IMR-90 (cell line): ENCODE measurements at regions not wholly inside any gene's neighbourhood (a gene's known extent, or its start where the extent isn't known, plus 50 kb on each side); places are given as distances from the start of the nearest gene placed in this dataset.

ENCODE experiments used
- ATAC-seq: fragments of 200-7000 bp; cut with Tn5 transposase; 2 replicates; pipeline ENCODE4 v1.9.1; 2020; ENCODE audit warnings: low read depth, mild to moderate bottlenecking, moderate library complexity
- BruUV-seq: library from RNA; stranded (reverse); fragments of 400-500 nt; replicated peaks from 2 replicates; lab custom pipeline; 2021; lab: Mats Ljungman, UMichigan
- CTCF ChIA-PET: fragments of 300-600 bp; formaldehyde crosslinking; extraction: SDS; loops from one replicate; lab custom pipeline; 2021; ENCODE audit warnings: antibody characterized with exemption; lab: Yijun Ruan, JAX
- POLR2A ChIA-PET: fragments of 300-600 bp; sonication (Branson Sonifier 250); formaldehyde crosslinking; loops from one replicate; lab custom pipeline; 2022; ENCODE audit warnings: antibody characterized with exemption; ENCODE audit not compliant: unreplicated experiment; lab: Charles Lee
- DNase-seq: peaks from one replicate; pipeline ENCODE4 v3.0.0; 2013
- H2AFZ ChIP-seq: replicated peaks from 2 replicates; pipeline ENCODE3; 2013; ENCODE audit warnings: low read length, mild to moderate bottlenecking; ENCODE audit not compliant: poor library complexity
- H2AK5ac ChIP-seq: 2 replicates; pipeline ENCODE4 v1.6.1; 2013; ENCODE audit warnings: low read depth, low read length, inconsistent platforms
- H2AK9ac ChIP-seq: replicated peaks from 2 replicates; pipeline ENCODE3; 2013; ENCODE audit warnings: mild to moderate bottlenecking, low read depth, low read length, moderate library complexity; ENCODE audit not compliant: poor library complexity
- H2BK120ac ChIP-seq: 2 replicates; pipeline ENCODE4 v1.6.1; 2013; ENCODE audit warnings: low read depth, low read length, inconsistent platforms
- H2BK15ac ChIP-seq: 3 replicates; pipeline ENCODE4 v1.6.1; 2013; ENCODE audit warnings: low read depth, low read length, inconsistent platforms
- H2BK20ac ChIP-seq: 2 replicates; pipeline ENCODE4 v1.6.1; 2013; ENCODE audit warnings: low read depth, mild to moderate bottlenecking, inconsistent platforms, low read length, moderate library complexity
- H2BK5ac ChIP-seq: 2 replicates; pipeline ENCODE4 v1.6.1; 2013; ENCODE audit warnings: mild to moderate bottlenecking, low read depth, low read length, inconsistent platforms; ENCODE audit not compliant: poor library complexity, severe bottlenecking
- H3K14ac ChIP-seq: replicated peaks from 2 replicates; pipeline ENCODE4 v1.6.1; 2013; ENCODE audit warnings: low read depth, low read length, inconsistent platforms
- H3K18ac ChIP-seq: 2 replicates; pipeline ENCODE4 v1.6.1; 2013; ENCODE audit warnings: low read depth, low read length, control low read depth
- H3K23ac ChIP-seq: 2 replicates; pipeline ENCODE4 v1.6.1; 2013; ENCODE audit warnings: low read depth, low read length, inconsistent platforms
- H3K27ac ChIP-seq: 2 replicates; pipeline ENCODE4 v1.5.1; 2013; ENCODE audit warnings: mild to moderate bottlenecking, control low read depth, low read length; ENCODE audit not compliant: insufficient read depth
- H3K27me3 ChIP-seq: 2 replicates; pipeline ENCODE4 v1.6.1; 2013; ENCODE audit warnings: low read length; ENCODE audit not compliant: control insufficient read depth, insufficient read depth
- H3K36me3 ChIP-seq: 2 replicates; pipeline ENCODE4 v1.6.1; 2013; ENCODE audit warnings: low read length, mixed read lengths; ENCODE audit not compliant: control insufficient read depth, insufficient read depth
- H3K4ac ChIP-seq: 2 replicates; pipeline ENCODE4 v1.6.1; 2013; ENCODE audit warnings: low read depth, low read length, inconsistent platforms
- H3K4me1 ChIP-seq: 2 replicates; pipeline ENCODE4 v1.6.1; 2013; ENCODE audit warnings: low read length, mixed read lengths; ENCODE audit not compliant: control insufficient read depth, insufficient read depth
- H3K4me2 ChIP-seq: 2 replicates; pipeline ENCODE4 v1.6.1; 2013; ENCODE audit warnings: low read depth, mild to moderate bottlenecking, control low read depth, low read length, moderate library complexity
- H3K4me3 ChIP-seq: 2 replicates; pipeline ENCODE4 v1.5.1; 2013; ENCODE audit warnings: low read depth, mild to moderate bottlenecking, control low read depth, low read length, moderate library complexity; ENCODE audit not compliant: insufficient read depth
- H3K56ac ChIP-seq: 2 replicates; pipeline ENCODE4 v1.6.1; 2013; ENCODE audit warnings: low read length, inconsistent platforms; ENCODE audit not compliant: insufficient read depth; ENCODE audit errors: extremely low read depth
- H3K79me1 ChIP-seq, 2 experiments: 2 replicates each; pipeline ENCODE4 v1.6.1; 2013; ENCODE audit warnings: low read length in 2 of 2, inconsistent platforms in 1 of 2, low read depth in 1 of 2
- H3K9ac ChIP-seq: 2 replicates; pipeline ENCODE4 v1.6.1; 2013; ENCODE audit warnings: low read depth, low read length, control low read depth
- H3K9me1 ChIP-seq: 2 replicates; pipeline ENCODE4 v1.6.1; 2013; ENCODE audit warnings: low read length, inconsistent platforms; ENCODE audit not compliant: insufficient read depth
- H3K9me3 ChIP-seq: 2 replicates; pipeline ENCODE4 v1.6.1; 2013; ENCODE audit warnings: low read length; ENCODE audit not compliant: control insufficient read depth, insufficient read depth
- H4K20me1 ChIP-seq: 2 replicates; pipeline ENCODE4 v1.6.1; 2013; ENCODE audit warnings: low read length, inconsistent platforms; ENCODE audit not compliant: insufficient read depth
- H4K5ac ChIP-seq: 2 replicates; pipeline ENCODE4 v1.6.1; 2013; ENCODE audit warnings: mild to moderate bottlenecking, low read depth, low read length, control low read depth
- H4K8ac ChIP-seq, 2 experiments: 2 replicates each; pipeline ENCODE4 v1.6.1; 2013; ENCODE audit warnings: low read depth in 2 of 2, low read length in 2 of 2, control low read depth in 1 of 2, inconsistent platforms in 1 of 2
- H4K91ac ChIP-seq: 2 replicates; pipeline ENCODE4 v1.6.1; 2013; ENCODE audit warnings: low read depth, low read length, inconsistent platforms; ENCODE audit not compliant: insufficient read depth
- FOS ChIP-seq: fragments of 150-350 bp; IDR thresholded peaks from 2 replicates; pipeline ENCODE4 v1.6.1; 2016; ENCODE audit warnings: low read depth, low read length
- WGBS, 2 experiments: methylation state at CpG; one replicate each; pipeline versions ENCODE4 v1.1.5 to v1.1.7; 2013; ENCODE audit warnings: missing lambda C conversion rate in 2 of 2; ENCODE audit not compliant: insufficient read length in 1 of 2; ENCODE audit errors: extremely low coverage in 2 of 2; 5-methylcytosine and 5-hydroxymethylcytosine counted together
- dilution Hi-C: fragments of 300-500 bp; cut with HindIII; formaldehyde crosslinking; loops from one replicate; pipeline ENCODE4 v1.14.3; 2018; ENCODE audit warnings: low sequenced_read_pairs; ENCODE audit not compliant: unreplicated experiment
- in situ Hi-C: fragments of 300-500 bp; cut with MboI; formaldehyde crosslinking; loops from 3 replicates; pipeline ENCODE4 v1.14.3; 2019; ENCODE audit warnings: low sequenced_read_pairs, inconsistent platforms, mixed read lengths
- intact Hi-C: fragments of 100-400 bp; cut with micrococcal nuclease; formaldehyde crosslinking; loops from 2 replicates; pipeline ENCODE4 v1.10.0; 2022

GRCh38 chr2:59066787-59067399 is 825.8 kb upstream of the FANCL start:
- Histone ChIP-seq H4K5ac (no peak overlapping the region), H3K36me3 (no peaks in the 10 kb centered on the region), H3K4me2 (no peak overlapping the region), H4K91ac (no peak overlapping the region), H4K8ac (no peak overlapping the region), H3K14ac (no peak overlapping the region), H2AK9ac (no peak overlapping the region), H3K27me3 (no peaks in the 10 kb centered on the region), H2AK5ac (no peak overlapping the region), H3K4me3 (no peak overlapping the region), H3K79me1 (no peaks in the 10 kb centered on the region), H2BK5ac (no peak overlapping the region), H3K56ac (no peak overlapping the region), H3K9me3 (no peaks in the 10 kb centered on the region), H3K9ac (no peak overlapping the region), H3K27ac (no peak overlapping the region), H2BK20ac (no peak overlapping the region), H2AFZ (no peak overlapping the region), H2BK120ac (no peak overlapping the region), H3K23ac (no peak overlapping the region), H3K4ac (no peak overlapping the region), H2BK15ac (no peak overlapping the region), H3K9me1 (no peaks in the 10 kb centered on the region), H4K20me1 (no peaks in the 10 kb centered on the region), H3K4me1 (no peaks in the 10 kb centered on the region), H3K18ac (no peak overlapping the region)
- WGBS, 2 experiments = 90% methylated on average over 12 of the region's 56 CpGs; no CpG with 5 or more reads in 1 of the 2 experiments
- BruUV-seq = no TSS peak
- ChIA-PET POLR2A (no interaction called here), CTCF (no interaction called here)
- dilution Hi-C loops (no loop called here), intact Hi-C loops (no loop called here), in situ Hi-C loops (no loop called here)
- DNase-seq (no peak), ATAC-seq (no peak)
- no peak for TF ChIP-seq FOS
